ENCODE measurements at regions not wholly inside any gene's neighbourhood (a gene's known extent, or its start where the extent isn't known, plus 50 kb on each side); places are given as distances from the start of the nearest gene placed in this dataset.

GRCh38 chr18:77469131-77469530 lies 219.5 kb downstream of the GALR1 start:
- DNase-seq (ENCODE audit: extremely low spot score in 2 of 2) = no peak
- Histone ChIP-seq H3K27ac (no peak overlapping the region), H3K36me3 (no peaks in the 10 kb centered on the region), H3K4me3 (no peak overlapping the region), H3K9me3 (no peaks in the 10 kb centered on the region), H3K4me1 (no peaks in the 10 kb centered on the region), H3K27me3 (no peaks in the 10 kb centered on the region)
- intact Hi-C loops (cut with DNase I) = no loop called here
- no peak for TF ChIP-seq POLR2A (IDR thresholded peaks at IDR 0.05)
- no peak for TF ChIP-seq CTCF (IDR thresholded peaks at IDR 0.05)
- TF ChIP-seq POLR2AphosphoS5 (IDR thresholded peaks at IDR 0.05; ENCODE audit: insufficient read depth in 1 of 2, low read depth in 1 of 2) = no peak

- no peak overlapping the region for H3K27ac ChIP-seq
Observed at GRCh38 chr18:77470569-77471413, 221.1 kb downstream of the GALR1 start.

GRCh38 chr18:77472509-77472908 lies 222.9 kb downstream of the GALR1 start:
- no peak overlapping the region for H3K27ac ChIP-seq
- TF ChIP-seq POLR2A (IDR thresholded peaks at IDR 0.05) = no peak
- no peak for TF ChIP-seq CTCF (IDR thresholded peaks at IDR 0.05)
- no peak for TF ChIP-seq POLR2AphosphoS5 (IDR thresholded peaks at IDR 0.05; ENCODE audit: insufficient read depth in 1 of 2, low read depth in 1 of 2)
- no peaks in the 10 kb centered on the region for H3K27me3 ChIP-seq
- DNase-seq (ENCODE audit: extremely low spot score in 2 of 2) = no peak
- no peak overlapping the region for H3K4me3 ChIP-seq
- no peaks in the 10 kb centered on the region for H3K36me3 ChIP-seq
- no peaks in the 10 kb centered on the region for H3K9me3 ChIP-seq
- intact Hi-C loops (cut with DNase I) = no loop called here
- H3K4me1 ChIP-seq = no peaks in the 10 kb centered on the region

More at GRCh38 chr18:77470569-77471413, 221.1 kb downstream of the GALR1 start:
- no peak for DNase-seq (ENCODE audit: extremely low spot score in 2 of 2)
- H3K9me3 ChIP-seq = no peaks in the 10 kb centered on the region
- H3K36me3 ChIP-seq = no peaks in the 10 kb centered on the region
- no peaks in the 10 kb centered on the region for H3K27me3 ChIP-seq
- H3K4me3 ChIP-seq = no peak overlapping the region
- TF ChIP-seq POLR2A (IDR thresholded peaks at IDR 0.05) = no peak
- no peaks in the 10 kb centered on the region for H3K4me1 ChIP-seq
- intact Hi-C loops (cut with DNase I) = no loop called here

- H3K36me3 ChIP-seq = no peaks in the 10 kb centered on the region
- no peaks in the 10 kb centered on the region for H3K4me1 ChIP-seq
- TF ChIP-seq POLR2AphosphoS5 (IDR thresholded peaks at IDR 0.05; ENCODE audit: insufficient read depth in 1 of 2, low read depth in 1 of 2) (no peak), POLR2A (IDR thresholded peaks at IDR 0.05) (no peak), CTCF (IDR thresholded peaks at IDR 0.05) (no peak)
- no peaks in the 10 kb centered on the region for H3K27me3 ChIP-seq
- no peaks in the 10 kb centered on the region for H3K9me3 ChIP-seq
- intact Hi-C loops (cut with DNase I) = no loop called here
- H3K27ac ChIP-seq = no peak overlapping the region
- no peak overlapping the region for H3K4me3 ChIP-seq
- DNase-seq (ENCODE audit: extremely low spot score in 2 of 2) = no peak
Observed at GRCh38 chr18:77478646-77479442, 229.2 kb downstream of the GALR1 start.

GRCh38 chr18:77481541-77481940 lies 231.9 kb downstream of the GALR1 start:
- intact Hi-C loops (cut with DNase I) = no loop called here
- TF ChIP-seq POLR2AphosphoS5 (IDR thresholded peaks at IDR 0.05; ENCODE audit: insufficient read depth in 1 of 2, low read depth in 1 of 2) (no peak), POLR2A (IDR thresholded peaks at IDR 0.05) (no peak), CTCF (IDR thresholded peaks at IDR 0.05) (no peak)
- DNase-seq (ENCODE audit: extremely low spot score in 2 of 2) = no peak
- Histone ChIP-seq H3K4me1 (no peaks in the 10 kb centered on the region), H3K36me3 (no peaks in the 10 kb centered on the region), H3K27ac (no peak overlapping the region), H3K9me3 (no peaks in the 10 kb centered on the region), H3K27me3 (no peaks in the 10 kb centered on the region), H3K4me3 (no peak overlapping the region)

Measured in vagina (tissue), 2 donors.